ENCODE measurements at regions not wholly inside any gene's neighbourhood (a gene's known extent, or its start where the extent isn't known, plus 50 kb on each side); places are given as distances from the start of the nearest gene placed in this dataset.

GRCh38 chr11:129698212-129698611, 117.4 kb upstream of the TMEM45B start:
- Mint-ChIP-seq H3K9me3 (no peaks in the 10 kb centered on the region), H3K36me3 (no peaks in the 10 kb centered on the region), H3K27me3 (peaks cover 14% of the 10 kb centered on the region), H3K27ac (no peak overlapping the region), H3K4me3 (no peak overlapping the region), H3K4me1 (ENCODE audit: unreplicated experiment) (no peaks in the 10 kb centered on the region)
- DNase-seq (ENCODE audit: extremely low spot score, unreplicated experiment) = no peak
- no peak for TF ChIP-seq CTCF (conservative IDR thresholded peaks at IDR 0.05)

- Mint-ChIP-seq H3K4me3 (no peak overlapping the region), H3K4me1 (ENCODE audit: unreplicated experiment) (no peaks in the 10 kb centered on the region)
These were observed 115.8 kb upstream of the TMEM45B start for GRCh38 chr11:129699711-129700304.

GRCh38 chr11:129700701-129701100, 114.9 kb upstream of the TMEM45B start:
- H3K4me3 Mint-ChIP-seq = no peak overlapping the region

More at GRCh38 chr11:129699711-129700304, 115.8 kb upstream of the TMEM45B start:
- H3K27me3 Mint-ChIP-seq = peaks cover 14% of the 10 kb centered on the region
- DNase-seq (ENCODE audit: extremely low spot score, unreplicated experiment) = no peak
- H3K36me3 Mint-ChIP-seq = no peaks in the 10 kb centered on the region
- no peak overlapping the region for H3K27ac Mint-ChIP-seq
- no peaks in the 10 kb centered on the region for H3K9me3 Mint-ChIP-seq
- TF ChIP-seq CTCF (conservative IDR thresholded peaks at IDR 0.05) = peak; percentile 33

GRCh38 chr11:129701706-129702105, 113.9 kb upstream of the TMEM45B start:
- TF ChIP-seq CTCF (conservative IDR thresholded peaks at IDR 0.05) = no peak
- no peaks in the 10 kb centered on the region for H3K36me3 Mint-ChIP-seq
- H3K27ac Mint-ChIP-seq = no peak overlapping the region
- no peaks in the 10 kb centered on the region for H3K4me1 Mint-ChIP-seq (ENCODE audit: unreplicated experiment)
- no peaks in the 10 kb centered on the region for H3K9me3 Mint-ChIP-seq
- DNase-seq (ENCODE audit: extremely low spot score, unreplicated experiment) = no peak
- H3K4me3 Mint-ChIP-seq = no peak overlapping the region
- peaks cover 14% of the 10 kb centered on the region for H3K27me3 Mint-ChIP-seq

More at GRCh38 chr11:129700701-129701100, 114.9 kb upstream of the TMEM45B start:
- H3K4me1 Mint-ChIP-seq (ENCODE audit: unreplicated experiment) = no peaks in the 10 kb centered on the region
- TF ChIP-seq CTCF (conservative IDR thresholded peaks at IDR 0.05) = no peak
- H3K9me3 Mint-ChIP-seq = no peaks in the 10 kb centered on the region
- no peaks in the 10 kb centered on the region for H3K36me3 Mint-ChIP-seq
- H3K27ac Mint-ChIP-seq = no peak overlapping the region
- DNase-seq (ENCODE audit: extremely low spot score, unreplicated experiment) = no peak
- peaks cover 14% of the 10 kb centered on the region for H3K27me3 Mint-ChIP-seq

- Mint-ChIP-seq H3K4me3 (no peak overlapping the region), H3K9me3 (no peaks in the 10 kb centered on the region), H3K27me3 (peaks cover 8% of the 10 kb centered on the region), H3K36me3 (no peaks in the 10 kb centered on the region), H3K4me1 (ENCODE audit: unreplicated experiment) (no peaks in the 10 kb centered on the region), H3K27ac (no peak overlapping the region)
- TF ChIP-seq CTCF (conservative IDR thresholded peaks at IDR 0.05) = no peak
- DNase-seq (ENCODE audit: extremely low spot score, unreplicated experiment) = no peak
These were observed 112.9 kb upstream of the TMEM45B start for GRCh38 chr11:129702410-129703398.
